Heart left ventricle (tissue), 13 donors: ENCODE measurements at regions not wholly inside any gene's neighbourhood (a gene's known extent, or its start where the extent isn't known, plus 50 kb on each side); places are given as distances from the start of the nearest gene placed in this dataset.

Experiments
- POLR2A ChIP-seq, 2 donors: fragments of 450-650 bp; IDR thresholded peaks; one replicate each; pipeline ENCODE4 v1.6.1; 2017; ENCODE audit warnings: antibody characterized with exemption in 2 of 2, mild to moderate bottlenecking in 2 of 2, moderate library complexity in 2 of 2
- TF ChIP-seq, protein P1 (sequence below), 12 donors: fragments of 200-600 bp; sonication (generic) in 4 of 12; IDR thresholded peaks; one replicate each; pipeline versions ENCODE4 v1.5.0 to v1.8.0; 2018 to 2022; ENCODE audit warnings: antibody characterized with exemption in 12 of 12, mild to moderate bottlenecking in 5 of 12
- donor health status: ischemic (EF 13 %, LVEDD 7.1; RV severe dilation, severe dysfunction).
- donor health status: DM: no; HTN: yes; CAD: no.
- donor health status: DM: no; HTN: no; CAD: no.
- donor health status: ischemic (EF 25% LVEDD 6.9; RV normal size, moderate dysfunction).
- donor health status: ischemic (EF 25% LVEDD 5.7; RV mildly dilated, moderate dysfunction).
- donor health status: ischemic (EF 35%, LVEDD 5.7; RV mildly dilated, moderate dysfunction).
- donor health status: nonischemic (EF 11% LVEDD 7.7; RV severe dilation, severe dysfunction).
- donor health status: DM: yes; HTN: yes; CAD: no.
- donor health status: PGD.
- donor health status: ischemic (EF 29% LVEDD 5.4; RV normal size, mild dysfunction).
- donor health status: nonischemic (EF 23%, LVEDD 6.1; RV moderate dilation, normal function).

DNA sequence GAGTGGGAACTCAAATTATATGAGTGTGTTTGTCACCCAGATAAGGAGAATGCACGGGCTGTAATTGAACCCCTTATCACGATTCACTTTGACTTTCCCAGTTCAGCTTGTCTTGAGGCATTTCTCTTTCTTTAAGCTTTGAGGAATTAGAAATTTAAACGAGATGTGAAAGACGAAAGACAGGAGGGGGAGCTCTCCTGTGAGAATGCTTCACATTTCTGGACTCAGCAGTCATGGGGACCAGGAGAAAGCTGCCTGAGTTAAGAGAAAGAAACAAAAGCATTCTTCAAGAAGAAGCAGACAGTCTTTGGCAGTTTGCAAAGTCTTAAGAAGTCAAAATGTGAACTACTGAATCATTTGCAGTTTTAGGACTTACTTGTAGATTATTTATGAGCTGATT lies 205.6 kb downstream of the NECTIN3 start:
- TF ChIP-seq, protein P1, sequence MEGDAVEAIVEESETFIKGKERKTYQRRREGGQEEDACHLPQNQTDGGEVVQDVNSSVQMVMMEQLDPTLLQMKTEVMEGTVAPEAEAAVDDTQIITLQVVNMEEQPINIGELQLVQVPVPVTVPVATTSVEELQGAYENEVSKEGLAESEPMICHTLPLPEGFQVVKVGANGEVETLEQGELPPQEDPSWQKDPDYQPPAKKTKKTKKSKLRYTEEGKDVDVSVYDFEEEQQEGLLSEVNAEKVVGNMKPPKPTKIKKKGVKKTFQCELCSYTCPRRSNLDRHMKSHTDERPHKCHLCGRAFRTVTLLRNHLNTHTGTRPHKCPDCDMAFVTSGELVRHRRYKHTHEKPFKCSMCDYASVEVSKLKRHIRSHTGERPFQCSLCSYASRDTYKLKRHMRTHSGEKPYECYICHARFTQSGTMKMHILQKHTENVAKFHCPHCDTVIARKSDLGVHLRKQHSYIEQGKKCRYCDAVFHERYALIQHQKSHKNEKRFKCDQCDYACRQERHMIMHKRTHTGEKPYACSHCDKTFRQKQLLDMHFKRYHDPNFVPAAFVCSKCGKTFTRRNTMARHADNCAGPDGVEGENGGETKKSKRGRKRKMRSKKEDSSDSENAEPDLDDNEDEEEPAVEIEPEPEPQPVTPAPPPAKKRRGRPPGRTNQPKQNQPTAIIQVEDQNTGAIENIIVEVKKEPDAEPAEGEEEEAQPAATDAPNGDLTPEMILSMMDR (IDR thresholded peaks at IDR 0.05): no peak
- TF ChIP-seq POLR2A (IDR thresholded peaks at IDR 0.05): no peak
